SHP77 treated with DMSO at 0.1 percent for 48 hours (cell line): ENCODE measurements at regions not wholly inside any gene's neighbourhood (a gene's known extent, or its start where the extent isn't known, plus 50 kb on each side); places are given as distances from the start of the nearest gene placed in this dataset.
A peak's percentile ranks its signal among the peaks of the same experiment; 100 is the strongest.

Experiments used
- DNase-seq: peaks from one replicate; lab custom pipeline; 2025; lab: John Stamatoyannopoulos, UW

GRCh38 chr3:159536876-159537275, 451.8 kb upstream of the IL12A start:
- DNase-seq = no peak

- no peak for DNase-seq
Observed at GRCh38 chr3:159538507-159538906, 450.1 kb upstream of the IL12A start.

DNA sequence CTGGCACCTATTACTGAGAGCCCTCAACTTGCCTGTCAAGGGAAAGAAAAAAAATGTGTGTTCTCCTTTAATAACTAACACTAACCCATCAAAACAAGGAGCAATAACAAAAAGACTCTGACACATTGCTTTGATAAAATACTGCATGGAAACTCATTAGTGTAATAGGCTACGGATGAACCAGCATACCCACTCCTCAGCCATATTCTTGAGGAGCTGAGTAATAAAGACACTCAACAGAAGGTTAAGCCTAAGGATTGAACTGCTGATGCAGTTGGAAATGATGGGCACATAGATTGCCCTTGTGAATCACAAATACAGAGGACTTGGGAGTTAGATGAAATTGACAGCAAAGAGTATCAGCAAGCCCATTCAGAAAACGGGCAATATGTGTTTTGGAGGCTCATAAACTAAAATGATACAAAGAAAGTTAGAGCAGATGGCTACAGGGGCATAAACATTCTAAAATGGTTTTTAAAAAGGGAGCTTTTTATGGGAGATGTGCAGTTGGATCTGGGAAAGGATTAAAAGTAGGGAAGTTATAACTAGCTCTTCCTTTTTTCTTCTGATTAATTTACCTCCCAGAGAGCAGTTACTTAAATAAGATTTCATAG, 447.6 kb upstream of the IL12A start:
- no peak for DNase-seq

- no peak for DNase-seq
Observed at GRCh38 chr3:159548675-159549335, 439.8 kb upstream of the IL12A start.

DNA sequence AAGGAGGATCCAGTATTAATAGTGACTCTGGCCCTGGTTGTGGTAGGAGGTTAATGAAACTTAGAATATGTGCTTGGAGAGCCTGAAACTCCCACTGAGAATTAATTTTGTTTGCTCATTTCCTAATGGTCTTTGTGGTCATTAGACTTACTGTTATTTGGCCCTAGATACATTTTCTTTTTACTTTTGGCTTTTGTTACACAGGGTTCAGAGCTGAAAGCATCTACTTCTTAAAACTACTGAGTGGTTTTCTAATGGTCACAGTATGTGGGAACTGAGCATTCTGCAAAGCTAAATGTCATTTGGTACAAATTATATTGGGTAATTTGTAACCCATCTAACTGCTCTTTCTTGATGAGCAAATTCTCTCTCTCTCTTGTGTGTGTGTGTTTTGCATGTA, 433.4 kb upstream of the IL12A start:
- no peak for DNase-seq

- DNase-seq = no peak
Observed at GRCh38 chr3:159559771-159560170, 428.9 kb upstream of the IL12A start.

DNA sequence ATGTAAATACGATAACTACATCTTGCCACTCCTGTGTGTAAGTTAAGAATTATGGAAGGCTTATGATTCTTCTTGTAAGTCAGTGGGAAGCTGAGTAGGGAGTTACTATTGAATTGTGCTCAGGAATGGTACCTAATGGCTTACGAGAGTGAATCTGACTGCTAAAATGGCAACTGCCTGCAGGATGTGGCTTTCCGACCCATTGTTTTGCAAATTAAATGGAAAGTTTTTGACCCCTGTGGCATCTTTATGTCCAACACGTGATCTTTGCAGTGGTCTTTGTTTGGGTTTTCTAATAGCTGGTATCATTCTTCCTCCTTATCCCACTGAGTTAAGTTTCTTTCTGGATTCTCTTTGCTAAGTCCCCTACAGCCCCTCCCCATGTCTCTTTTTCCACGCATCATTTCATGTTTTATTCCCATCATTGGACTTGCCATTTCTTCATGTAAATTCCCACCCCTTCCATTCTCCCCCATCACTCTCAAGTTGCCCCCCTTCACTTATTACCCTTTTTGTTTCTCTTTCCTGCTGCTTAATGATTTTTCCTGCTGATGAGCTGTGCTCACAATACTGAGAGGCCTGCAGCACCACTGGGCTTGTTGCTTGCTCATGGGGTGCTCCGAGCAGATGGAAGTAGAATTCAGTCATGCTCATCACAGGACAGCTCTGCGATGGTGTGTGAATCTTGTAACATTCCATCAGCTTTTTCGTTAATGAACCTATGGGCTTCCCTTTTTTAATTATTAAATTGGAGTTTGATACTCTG, 428.2 kb upstream of the IL12A start:
- no peak for DNase-seq

DNA sequence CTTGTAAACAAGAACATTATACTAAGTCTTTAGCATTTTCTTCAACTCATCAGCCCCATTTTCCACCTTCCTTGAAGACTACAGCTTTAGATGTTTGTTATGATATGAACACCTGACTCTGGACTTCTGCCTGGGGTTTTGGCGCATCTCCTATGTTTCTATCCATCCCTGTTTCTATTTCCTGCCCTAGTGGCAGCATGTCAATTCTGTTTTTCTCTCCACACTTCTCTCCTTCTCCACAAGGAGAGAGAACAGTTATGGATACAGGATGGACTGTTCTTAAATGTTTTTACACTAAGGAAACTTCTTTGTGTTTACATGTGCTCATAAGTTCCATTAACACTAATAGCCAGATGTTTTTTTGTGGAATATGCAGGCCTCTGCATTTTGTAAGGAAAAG, 423.3 kb upstream of the IL12A start:
- DNase-seq = no peak

- no peak for DNase-seq
Observed at GRCh38 chr3:159583662-159584061, 405.0 kb upstream of the IL12A start.

DNA sequence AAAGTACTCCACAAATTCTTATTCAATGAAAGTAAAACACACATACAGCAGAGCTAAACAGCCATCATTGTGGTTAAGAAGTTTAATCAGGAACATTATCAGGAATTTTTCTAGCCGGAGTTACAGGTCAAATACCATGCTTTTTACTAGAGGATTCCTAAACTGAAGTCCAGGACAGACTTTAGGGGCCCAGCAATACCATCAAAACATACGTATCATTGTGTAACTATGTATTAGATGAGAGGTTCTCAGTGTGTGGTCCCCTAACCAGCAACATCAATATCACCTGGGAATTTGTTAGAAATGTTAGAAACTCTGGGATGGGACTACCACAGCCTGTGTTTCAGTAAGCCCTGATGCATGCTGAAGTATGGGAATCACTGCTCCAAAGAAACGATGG, 404.2 kb upstream of the IL12A start:
- no peak for DNase-seq

- DNase-seq = peak; percentile 27
Observed at GRCh38 chr3:159586571-159587202, 401.9 kb upstream of the IL12A start.

DNA sequence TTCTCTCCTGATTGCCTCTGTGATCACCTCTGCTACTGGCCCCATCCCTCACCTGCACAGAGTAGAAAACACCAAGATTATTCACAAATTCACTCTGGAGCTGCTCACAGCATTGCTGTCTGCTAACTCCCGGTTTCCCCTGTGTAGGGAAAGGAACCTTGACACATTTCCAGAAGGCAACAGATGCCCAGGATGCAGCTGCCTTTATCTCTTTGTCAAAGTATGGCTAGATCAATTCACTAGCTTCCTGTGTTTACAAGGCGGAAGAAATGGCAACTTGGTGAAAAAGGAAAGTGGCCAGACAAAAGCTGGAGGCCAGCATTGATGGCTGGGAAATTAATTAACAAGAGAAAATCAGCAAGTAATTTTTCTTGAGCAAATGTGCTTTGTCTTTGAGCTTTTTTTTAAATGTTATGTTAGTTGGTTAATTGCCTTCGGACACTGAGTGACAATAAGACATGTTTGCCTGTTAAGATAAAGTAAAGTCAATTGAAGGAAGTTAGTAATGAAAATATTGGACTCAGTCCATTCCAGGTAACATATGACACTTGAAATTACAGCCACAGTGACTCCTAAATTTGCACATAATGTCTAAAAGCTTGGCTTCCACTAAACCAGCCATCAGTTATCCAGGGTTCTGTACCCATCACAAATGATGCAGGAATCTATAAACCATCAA, 394.6 kb upstream of the IL12A start:
- no peak for DNase-seq

DNA sequence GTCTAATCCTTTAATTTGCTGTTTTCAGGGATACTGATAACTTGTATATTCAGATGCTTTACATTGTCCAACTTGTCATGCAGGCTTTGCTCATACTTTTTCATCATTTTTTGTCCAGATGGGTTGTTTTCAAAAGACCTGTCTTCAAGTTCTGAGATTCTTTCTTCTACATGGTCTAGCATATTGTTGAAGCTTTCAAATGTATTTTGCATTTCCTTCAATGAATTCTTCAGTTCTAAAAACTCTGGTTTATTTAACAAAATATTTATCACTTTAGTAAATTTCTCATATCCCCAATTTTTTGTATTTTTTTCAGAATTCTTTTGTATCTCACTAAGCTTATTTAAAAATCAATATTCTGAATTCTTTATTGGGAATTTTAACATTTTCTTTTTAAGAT, 388.3 kb upstream of the IL12A start:
- DNase-seq = no peak

DNA sequence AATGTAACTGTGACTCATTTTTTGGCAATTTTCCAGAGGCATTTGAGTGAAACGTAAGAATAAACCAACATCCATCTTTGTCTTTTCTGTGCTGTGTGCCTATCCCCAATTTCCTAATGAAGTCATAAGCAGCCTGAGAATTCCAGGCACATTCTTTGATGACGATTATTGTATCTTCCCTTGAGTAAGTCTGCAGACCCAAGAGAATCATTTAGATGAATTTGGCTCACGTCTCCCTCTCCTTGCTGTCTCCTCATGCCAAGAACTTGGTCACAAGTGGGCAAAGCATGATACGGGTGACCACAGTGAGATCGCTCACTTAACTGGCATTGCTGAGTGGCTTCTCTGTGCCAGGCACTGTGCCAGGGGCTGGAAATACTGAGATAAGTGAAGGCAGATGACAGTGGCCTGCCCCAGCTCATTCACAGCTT, 384.5 kb upstream of the IL12A start:
- no peak for DNase-seq

DNA sequence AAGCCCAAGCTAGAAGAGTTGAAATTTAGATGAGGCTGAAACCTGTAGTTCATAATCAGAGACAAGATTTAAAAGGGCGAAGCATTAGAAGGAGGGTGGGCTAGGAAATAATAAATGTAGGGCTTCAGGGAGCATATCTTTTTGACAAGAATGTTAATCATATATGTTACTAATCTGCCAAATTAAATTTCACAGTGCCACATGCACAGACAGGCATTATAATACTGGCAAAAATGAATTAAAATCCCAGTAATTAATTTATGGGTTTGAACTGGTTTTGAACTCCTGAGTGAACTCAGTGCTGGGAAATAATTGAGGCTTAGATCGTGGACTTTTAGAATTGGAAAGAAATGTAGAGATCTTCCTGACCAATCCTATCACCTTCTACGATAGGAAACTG, 383.5 kb upstream of the IL12A start:
- DNase-seq = no peak

- DNase-seq = no peak
Observed at GRCh38 chr3:159605776-159606175, 382.9 kb upstream of the IL12A start.

DNA sequence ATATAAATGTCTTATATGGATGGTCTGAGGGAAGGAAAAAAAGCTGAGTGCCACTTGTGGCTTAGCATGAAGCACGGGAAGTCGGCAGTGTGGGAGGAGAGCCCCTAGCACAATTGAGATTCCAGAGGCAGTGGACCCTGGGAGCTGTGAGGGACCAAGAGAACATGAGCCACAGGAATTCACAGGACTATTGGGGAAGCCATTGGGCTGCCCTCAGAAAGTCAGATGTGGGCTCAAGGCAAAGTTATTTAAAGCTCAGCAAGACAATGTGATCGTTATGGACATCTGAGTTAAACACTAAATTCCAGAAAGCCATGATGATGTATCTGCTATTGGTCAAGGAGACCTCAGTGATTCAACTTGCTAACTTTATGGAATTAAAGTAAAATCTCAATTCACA, 380.8 kb upstream of the IL12A start:
- DNase-seq = no peak

DNA sequence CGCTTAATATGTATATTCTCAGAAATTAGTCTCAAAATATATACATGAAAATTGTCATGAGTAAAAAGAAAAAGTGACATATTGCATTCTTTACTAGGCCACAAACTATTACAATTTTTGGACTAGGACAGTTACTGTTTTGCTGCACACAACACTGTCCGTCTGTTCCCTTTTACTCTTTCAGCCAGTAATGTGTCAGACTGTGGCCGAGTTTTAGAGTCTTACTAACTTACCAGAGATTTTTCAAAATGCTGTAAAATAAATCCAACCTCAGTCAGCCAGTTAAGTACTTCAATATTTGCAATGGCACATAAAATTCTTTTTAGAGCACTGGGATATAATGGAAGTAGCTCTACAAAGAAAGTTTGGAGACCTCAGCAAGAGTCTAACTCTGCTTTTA, 380.3 kb upstream of the IL12A start:
- DNase-seq = no peak

- no peak for DNase-seq
Observed at GRCh38 chr3:159609625-159610024, 379.0 kb upstream of the IL12A start.

DNA sequence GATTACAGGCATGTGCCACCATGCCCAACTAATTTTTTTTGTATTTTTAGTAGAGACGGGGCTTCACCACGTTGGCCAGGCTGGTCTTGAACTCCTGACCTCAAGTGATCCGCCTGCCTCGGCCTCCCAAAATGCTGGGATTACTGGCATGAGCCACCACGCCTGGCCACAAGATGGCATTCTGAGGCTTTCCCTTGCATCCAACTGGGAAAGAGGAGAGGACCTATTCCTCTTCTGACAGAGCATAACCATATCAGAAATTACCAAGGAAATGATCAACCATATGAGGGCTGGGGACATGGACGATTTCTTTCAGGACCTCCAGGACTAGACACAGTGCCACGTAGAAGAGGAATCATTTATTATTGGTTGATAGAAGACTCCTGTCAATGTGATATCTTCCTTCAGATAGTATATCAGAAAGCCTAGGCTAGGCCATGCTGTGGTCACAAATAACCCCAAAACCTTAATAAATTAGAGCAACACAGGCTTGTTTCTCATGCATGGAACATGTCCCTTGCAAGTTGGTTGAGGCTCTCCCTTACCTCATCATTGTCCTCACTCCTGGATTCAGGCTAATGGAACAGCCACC, 372.3 kb upstream of the IL12A start:
- DNase-seq = no peak

DNA sequence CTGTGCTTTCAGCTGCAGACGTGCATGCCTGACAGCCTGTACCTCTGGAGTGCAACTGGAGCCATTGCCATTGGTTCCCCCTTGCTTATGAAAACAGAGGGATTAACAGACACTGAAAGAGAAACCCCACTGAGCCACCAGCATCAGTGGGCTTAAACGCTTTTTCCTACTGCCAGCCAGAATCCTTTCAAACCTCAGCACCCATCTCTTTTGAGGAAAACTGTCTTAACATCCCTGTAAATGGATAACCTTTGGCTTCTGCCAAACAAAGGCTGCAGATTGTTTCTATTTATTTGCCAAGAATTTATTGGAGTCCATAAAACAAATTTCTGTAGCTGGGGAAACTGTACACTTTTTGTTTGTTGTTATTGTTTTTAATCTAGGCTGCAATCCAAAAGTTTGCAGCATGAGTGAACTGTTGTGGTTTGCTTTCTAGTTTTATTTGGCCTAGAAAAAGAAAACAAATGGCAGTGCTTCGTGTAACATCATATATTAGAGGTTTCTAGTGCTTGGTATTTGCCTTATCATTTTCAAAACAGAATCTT, 369.2 kb upstream of the IL12A start:
- no peak for DNase-seq

GRCh38 chr3:159620281-159620680, 368.4 kb upstream of the IL12A start:
- no peak for DNase-seq
